ENCODE measurements at regions not wholly inside any gene's neighbourhood (a gene's known extent, or its start where the extent isn't known, plus 50 kb on each side); places are given as distances from the start of the nearest gene placed in this dataset.

DNA sequence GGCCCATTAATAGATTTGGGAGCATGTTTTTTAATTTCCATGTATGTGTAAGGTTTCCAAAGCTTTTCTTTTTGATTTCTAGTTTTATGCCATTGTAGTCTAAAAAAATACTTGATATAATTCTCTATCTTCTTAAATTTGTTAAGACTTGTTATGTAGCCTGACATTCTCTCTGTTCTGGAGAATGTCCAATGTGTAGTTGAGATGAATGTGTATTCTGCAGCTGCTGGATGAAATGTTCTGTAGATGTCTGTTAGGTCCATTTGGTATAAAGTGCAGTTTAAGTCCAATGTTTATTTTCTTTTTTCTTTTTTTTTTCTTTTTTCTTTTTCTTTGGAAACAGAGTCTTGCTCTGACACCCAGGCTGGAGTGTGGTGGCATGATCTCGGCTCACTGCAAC is 378.5 kb upstream of the MAD2L1 start:
- no peaks in the 10 kb centered on the region for H3K4me1 ChIP-seq
- DNase-seq, result no peak
- no peaks in the 10 kb centered on the region for H3K9me3 ChIP-seq
- no peaks in the 10 kb centered on the region for H3K27me3 ChIP-seq
- H3K27ac ChIP-seq, result no peak overlapping the region
- H3K4me3 ChIP-seq, result no peak overlapping the region
- TF ChIP-seq, protein P1, sequence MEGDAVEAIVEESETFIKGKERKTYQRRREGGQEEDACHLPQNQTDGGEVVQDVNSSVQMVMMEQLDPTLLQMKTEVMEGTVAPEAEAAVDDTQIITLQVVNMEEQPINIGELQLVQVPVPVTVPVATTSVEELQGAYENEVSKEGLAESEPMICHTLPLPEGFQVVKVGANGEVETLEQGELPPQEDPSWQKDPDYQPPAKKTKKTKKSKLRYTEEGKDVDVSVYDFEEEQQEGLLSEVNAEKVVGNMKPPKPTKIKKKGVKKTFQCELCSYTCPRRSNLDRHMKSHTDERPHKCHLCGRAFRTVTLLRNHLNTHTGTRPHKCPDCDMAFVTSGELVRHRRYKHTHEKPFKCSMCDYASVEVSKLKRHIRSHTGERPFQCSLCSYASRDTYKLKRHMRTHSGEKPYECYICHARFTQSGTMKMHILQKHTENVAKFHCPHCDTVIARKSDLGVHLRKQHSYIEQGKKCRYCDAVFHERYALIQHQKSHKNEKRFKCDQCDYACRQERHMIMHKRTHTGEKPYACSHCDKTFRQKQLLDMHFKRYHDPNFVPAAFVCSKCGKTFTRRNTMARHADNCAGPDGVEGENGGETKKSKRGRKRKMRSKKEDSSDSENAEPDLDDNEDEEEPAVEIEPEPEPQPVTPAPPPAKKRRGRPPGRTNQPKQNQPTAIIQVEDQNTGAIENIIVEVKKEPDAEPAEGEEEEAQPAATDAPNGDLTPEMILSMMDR (IDR thresholded peaks at IDR 0.05), result no peak
- TF ChIP-seq POLR2A (IDR thresholded peaks at IDR 0.05), result no peak
- no peaks in the 10 kb centered on the region for H3K36me3 ChIP-seq

GRCh38 chr4:120443116-120443515 is 376.5 kb upstream of the MAD2L1 start:
- Histone ChIP-seq H3K27me3 (no peaks in the 10 kb centered on the region), H3K4me1 (no peaks in the 10 kb centered on the region), H3K9me3 (no peaks in the 10 kb centered on the region), H3K36me3 (no peaks in the 10 kb centered on the region), H3K4me3 (no peak overlapping the region), H3K27ac (no peak overlapping the region)
- DNase-seq, result no peak
- no peak for TF ChIP-seq POLR2A (IDR thresholded peaks at IDR 0.05)
- TF ChIP-seq, protein P1 (IDR thresholded peaks at IDR 0.05), result no peak

DNA sequence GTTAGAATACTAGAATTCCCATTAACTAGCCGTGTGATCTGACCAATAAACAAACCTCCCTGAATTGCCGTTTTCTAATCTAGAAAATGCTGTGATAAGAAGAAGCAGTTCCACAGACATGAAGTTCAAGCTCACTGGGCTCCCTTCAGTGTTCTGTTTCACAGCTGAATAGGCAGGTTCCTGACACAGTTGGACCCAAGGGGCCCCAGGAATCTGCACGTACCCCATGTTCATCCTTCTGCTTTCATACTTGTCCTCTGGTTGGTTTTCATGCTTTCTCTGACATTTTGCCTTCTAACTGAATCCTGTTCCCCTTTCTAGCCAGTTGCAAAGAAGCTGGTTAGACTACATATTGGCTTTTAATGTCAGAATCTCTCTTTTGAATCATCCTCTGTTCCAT is 374.1 kb upstream of the MAD2L1 start:
- TF ChIP-seq, protein P1 (IDR thresholded peaks at IDR 0.05), result no peak
- TF ChIP-seq POLR2A (IDR thresholded peaks at IDR 0.05), result no peak
- H3K27me3 ChIP-seq, result no peaks in the 10 kb centered on the region
- no peak overlapping the region for H3K27ac ChIP-seq
- no peaks in the 10 kb centered on the region for H3K36me3 ChIP-seq
- no peak overlapping the region for H3K4me3 ChIP-seq
- DNase-seq, result no peak
- H3K9me3 ChIP-seq, result no peaks in the 10 kb centered on the region
- H3K4me1 ChIP-seq, result no peaks in the 10 kb centered on the region

- no peak overlapping the region for H3K27ac ChIP-seq
- H3K4me1 ChIP-seq, result no peaks in the 10 kb centered on the region
- H3K36me3 ChIP-seq, result no peaks in the 10 kb centered on the region
- DNase-seq, result no peak
- H3K4me3 ChIP-seq, result no peak overlapping the region
- H3K9me3 ChIP-seq, result no peaks in the 10 kb centered on the region
- no peaks in the 10 kb centered on the region for H3K27me3 ChIP-seq
- TF ChIP-seq POLR2A (IDR thresholded peaks at IDR 0.05), result no peak
- TF ChIP-seq, protein P1 (IDR thresholded peaks at IDR 0.05), result no peak
These were observed 368.5 kb upstream of the MAD2L1 start for GRCh38 chr4:120435179-120435578.

- TF ChIP-seq POLR2A (IDR thresholded peaks at IDR 0.05), result no peak
- TF ChIP-seq, protein P1 (IDR thresholded peaks at IDR 0.05), result no peak
- H3K36me3 ChIP-seq, result no peaks in the 10 kb centered on the region
- no peak overlapping the region for H3K4me3 ChIP-seq
- H3K27me3 ChIP-seq, result no peaks in the 10 kb centered on the region
- H3K9me3 ChIP-seq, result no peaks in the 10 kb centered on the region
- no peak for DNase-seq
- H3K27ac ChIP-seq, result no peak overlapping the region
- no peaks in the 10 kb centered on the region for H3K4me1 ChIP-seq
These were observed 368.1 kb upstream of the MAD2L1 start for GRCh38 chr4:120434756-120435155.

GRCh38 chr4:120432301-120432860 is 365.7 kb upstream of the MAD2L1 start:
- H3K36me3 ChIP-seq, result no peaks in the 10 kb centered on the region
- H3K27me3 ChIP-seq, result no peaks in the 10 kb centered on the region
- no peak for TF ChIP-seq POLR2A (IDR thresholded peaks at IDR 0.05)
- TF ChIP-seq, protein P1 (IDR thresholded peaks at IDR 0.05), result no peak
- H3K4me1 ChIP-seq, result no peaks in the 10 kb centered on the region
- no peak overlapping the region for H3K27ac ChIP-seq
- no peak for DNase-seq
- H3K9me3 ChIP-seq, result no peaks in the 10 kb centered on the region
- no peak overlapping the region for H3K4me3 ChIP-seq
